ENCODE measurements at regions not wholly inside any gene's neighbourhood (a gene's known extent, or its start where the extent isn't known, plus 50 kb on each side); places are given as distances from the start of the nearest gene placed in this dataset.
"Not testable (repeated sequence)": the region's sequence is repeated elsewhere in the genome, so short reads cannot be mapped to it uniquely, and the experiment has no call there.

- no peak for DNase-seq
Observed at GRCh38 chr7:27419581-27420177, 177.1 kb downstream of the EVX1 start.

- DNase-seq = no peak
Observed at GRCh38 chr7:27420702-27421101, 178.1 kb downstream of the EVX1 start.

GRCh38 chr7:27423290-27423689 is 180.7 kb downstream of the EVX1 start:
- DNase-seq = no peak

- no peak for DNase-seq
Observed at GRCh38 chr7:27423821-27424220, 181.2 kb downstream of the EVX1 start.

GRCh38 chr7:27424231-27424630 is 181.6 kb downstream of the EVX1 start:
- DNase-seq = no peak

- DNase-seq = no peak
Observed at GRCh38 chr7:27424749-27425148, 182.1 kb downstream of the EVX1 start.

- DNase-seq = no peak
Observed at GRCh38 chr7:27427416-27427815, 184.8 kb downstream of the EVX1 start.

- no peak for DNase-seq
Observed at GRCh38 chr7:27430105-27430504, 187.5 kb downstream of the EVX1 start.

- no peak for DNase-seq
Observed at GRCh38 chr7:27431465-27431864, 188.9 kb downstream of the EVX1 start.

- DNase-seq = no peak
Observed at GRCh38 chr7:27433581-27433980, 191.0 kb downstream of the EVX1 start.

GRCh38 chr7:27434756-27435400 is 192.3 kb downstream of the EVX1 start:
- no peak for DNase-seq

GRCh38 chr7:27435461-27435860 is 192.9 kb downstream of the EVX1 start:
- DNase-seq = no peak

- no peak for DNase-seq
Observed at GRCh38 chr7:27438881-27439589, 196.4 kb downstream of the EVX1 start.

- no peak for DNase-seq
Observed at GRCh38 chr7:27442455-27442854, 199.9 kb downstream of the EVX1 start.

- DNase-seq = not testable (repeated sequence)
Observed at GRCh38 chr7:27449046-27449445, 206.4 kb downstream of the EVX1 start.

GRCh38 chr7:27453702-27454405 is 208.8 kb downstream of the HIBADH start:
- DNase-seq = no peak

GRCh38 chr7:27457120-27457519 is 205.6 kb downstream of the HIBADH start:
- DNase-seq = not testable (repeated sequence)

- not testable (repeated sequence) for DNase-seq
Observed at GRCh38 chr7:27457603-27458565, 204.8 kb downstream of the HIBADH start.

GRCh38 chr7:27459021-27459730 is 203.5 kb downstream of the HIBADH start:
- no peak for DNase-seq

- DNase-seq = no peak
Observed at GRCh38 chr7:27459731-27460053, 203.0 kb downstream of the HIBADH start.

- DNase-seq = no peak
Observed at GRCh38 chr7:27462575-27463270, 200.0 kb downstream of the HIBADH start.
